ENCODE measurements at regions not wholly inside any gene's neighbourhood (a gene's known extent, or its start where the extent isn't known, plus 50 kb on each side); places are given as distances from the start of the nearest gene placed in this dataset.
A peak's percentile ranks its signal among the peaks of the same experiment; 100 is the strongest.

DNA sequence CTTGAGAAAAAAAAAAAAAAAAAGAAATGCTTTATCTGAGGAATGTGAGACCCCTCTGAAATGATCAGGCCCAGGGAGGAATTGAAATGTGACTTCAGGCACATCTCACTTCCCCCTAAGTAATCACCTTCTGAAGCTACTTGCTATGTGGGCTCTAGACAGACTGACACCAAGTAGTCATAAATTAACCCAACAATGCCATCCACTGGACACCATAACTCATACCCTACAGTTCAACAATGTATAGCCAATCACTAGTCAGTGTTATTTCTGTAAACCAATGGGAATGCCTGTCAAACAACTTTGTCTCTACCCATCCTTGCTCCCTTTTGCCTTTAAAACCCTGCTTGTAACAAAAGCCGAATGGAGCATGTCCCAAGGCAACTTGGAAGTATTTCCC, 182.7 kb upstream of the TMPO start:
- ChIA-PET CTCF (interaction anchor here (0.6 to 4.1 kb wide), 15 partner anchors 8 to 1753 kb away, joined by 3 to 16 read pairs (median 4); no protein-coding TSS in a partner anchor), POLR2A (interaction anchor here (0.6 to 1.5 kb wide), 4 partner anchors 14 to 98 kb away, joined by 3 to 5 read pairs (median 4); no protein-coding TSS in a partner anchor), SMC1A (ENCODE audit: uncharacterized antibody, unreplicated experiment) (interaction anchor here (0.8 to 9.4 kb wide), 18 partner anchors 13 to 790 kb away, joined by 3 to 80 read pairs (median 4); no protein-coding TSS in a partner anchor), RAD21 (ENCODE audit: unreplicated experiment) (interaction anchor here (0.6 to 5.1 kb wide), 21 partner anchors 19 to 1344 kb away, joined by 3 to 35 read pairs (median 4); no protein-coding TSS in a partner anchor)
- H3K4me2 ChIP-seq (ENCODE audit: control insufficient read depth, insufficient read depth), result no peak overlapping the region
- H3K4me1 ChIP-seq (ENCODE audit: control insufficient read depth, insufficient read depth, low read length), result no peaks in the 10 kb centered on the region
- no peaks in the 10 kb centered on the region; the same call in 2 of the 3 replicates for H3K9me3 ChIP-seq (replicated peaks; ENCODE audit: control insufficient read depth, insufficient read depth, low read length)
- no peak overlapping the region for H3K4me3 ChIP-seq
- H4K20me1 ChIP-seq (ENCODE audit: control insufficient read depth, insufficient read depth), result no peaks in the 10 kb centered on the region
- in situ Hi-C loops (cut with MboI), result no loop called here
- 7% methylated on average over 1 of the region's 1 CpG for WGBS (ENCODE audit: insufficient coverage, insufficient replicate concordance, low lambda C conversion rate, missing lambda C conversion rate)
- BruUV-seq (replicated peaks), result no TSS peak
- FAIRE-seq (no peak), DNase-seq (ENCODE audit: low read depth, low spot score) (peak; percentile 64), ATAC-seq (peak; percentile 91)
- no peak overlapping the region for H2AFZ ChIP-seq (ENCODE audit: control insufficient read depth, low read depth, low read length)
- H3K9ac ChIP-seq (ENCODE audit: control insufficient read depth, insufficient read depth, low read length), result no peak overlapping the region
- intact Hi-C loops (cut with micrococcal nuclease; ENCODE audit: unreplicated experiment), result loop anchor here (1.0 to 2.0 kb wide), 4 partner anchors 40 to 329 kb away; no protein-coding TSS in a partner anchor
- no peak overlapping the region for H3K27ac ChIP-seq (ENCODE audit: control insufficient read depth, insufficient read depth)
- H3K79me2 ChIP-seq (ENCODE audit: control insufficient read depth, insufficient read depth, low read length), result no peaks in the 10 kb centered on the region
- peaks cover 0 to 3% of the 10 kb centered on the region in 2 experiments; a peak in 1 of 4 replicates for H3K27me3 ChIP-seq (replicated peaks in 1 of 2; ENCODE audit: control insufficient read depth in 2 of 2, insufficient read depth in 2 of 2, low read length in 1 of 2)
- no peaks in the 10 kb centered on the region for H3K36me3 ChIP-seq (ENCODE audit: control insufficient read depth in 2 of 2, insufficient read depth in 2 of 2, low read length in 1 of 2)
- TF ChIP-seq CHD1 (IDR thresholded peaks at IDR 0.05; ENCODE audit: low read depth, low read length) (no peak), TCF3 (IDR thresholded peaks at IDR 0.05; ENCODE audit: borderline replicate concordance, insufficient read depth, low read depth, low read length) (no peak), USF2 (IDR thresholded peaks at IDR 0.05; ENCODE audit: borderline replicate concordance, low read depth, low read length) (no peak), BCL11A (IDR thresholded peaks at IDR 0.05; ENCODE audit: low read depth, low read length) (no peak), PKNOX1 (IDR thresholded peaks at IDR 0.05) (peak; percentile 90), NRF1 (conservative IDR thresholded peaks at IDR 0.05; ENCODE audit: low read depth, low read length) (no peak), ZNF207 (IDR thresholded peaks at IDR 0.05; ENCODE audit: borderline replicate concordance) (no peak), PBX3 (IDR thresholded peaks at IDR 0.05; ENCODE audit: insufficient replicate concordance, low read depth, low read length) (no peak), MYC (IDR thresholded peaks at IDR 0.05; ENCODE audit: insufficient read depth, insufficient read length, insufficient replicate concordance, low read length, severe bottlenecking) (no peak), USF1 (IDR thresholded peaks at IDR 0.05; ENCODE audit: borderline replicate concordance, extremely low read length, insufficient read depth, low read depth, low read length) (no peak)
- TF ChIP-seq, protein P1, sequence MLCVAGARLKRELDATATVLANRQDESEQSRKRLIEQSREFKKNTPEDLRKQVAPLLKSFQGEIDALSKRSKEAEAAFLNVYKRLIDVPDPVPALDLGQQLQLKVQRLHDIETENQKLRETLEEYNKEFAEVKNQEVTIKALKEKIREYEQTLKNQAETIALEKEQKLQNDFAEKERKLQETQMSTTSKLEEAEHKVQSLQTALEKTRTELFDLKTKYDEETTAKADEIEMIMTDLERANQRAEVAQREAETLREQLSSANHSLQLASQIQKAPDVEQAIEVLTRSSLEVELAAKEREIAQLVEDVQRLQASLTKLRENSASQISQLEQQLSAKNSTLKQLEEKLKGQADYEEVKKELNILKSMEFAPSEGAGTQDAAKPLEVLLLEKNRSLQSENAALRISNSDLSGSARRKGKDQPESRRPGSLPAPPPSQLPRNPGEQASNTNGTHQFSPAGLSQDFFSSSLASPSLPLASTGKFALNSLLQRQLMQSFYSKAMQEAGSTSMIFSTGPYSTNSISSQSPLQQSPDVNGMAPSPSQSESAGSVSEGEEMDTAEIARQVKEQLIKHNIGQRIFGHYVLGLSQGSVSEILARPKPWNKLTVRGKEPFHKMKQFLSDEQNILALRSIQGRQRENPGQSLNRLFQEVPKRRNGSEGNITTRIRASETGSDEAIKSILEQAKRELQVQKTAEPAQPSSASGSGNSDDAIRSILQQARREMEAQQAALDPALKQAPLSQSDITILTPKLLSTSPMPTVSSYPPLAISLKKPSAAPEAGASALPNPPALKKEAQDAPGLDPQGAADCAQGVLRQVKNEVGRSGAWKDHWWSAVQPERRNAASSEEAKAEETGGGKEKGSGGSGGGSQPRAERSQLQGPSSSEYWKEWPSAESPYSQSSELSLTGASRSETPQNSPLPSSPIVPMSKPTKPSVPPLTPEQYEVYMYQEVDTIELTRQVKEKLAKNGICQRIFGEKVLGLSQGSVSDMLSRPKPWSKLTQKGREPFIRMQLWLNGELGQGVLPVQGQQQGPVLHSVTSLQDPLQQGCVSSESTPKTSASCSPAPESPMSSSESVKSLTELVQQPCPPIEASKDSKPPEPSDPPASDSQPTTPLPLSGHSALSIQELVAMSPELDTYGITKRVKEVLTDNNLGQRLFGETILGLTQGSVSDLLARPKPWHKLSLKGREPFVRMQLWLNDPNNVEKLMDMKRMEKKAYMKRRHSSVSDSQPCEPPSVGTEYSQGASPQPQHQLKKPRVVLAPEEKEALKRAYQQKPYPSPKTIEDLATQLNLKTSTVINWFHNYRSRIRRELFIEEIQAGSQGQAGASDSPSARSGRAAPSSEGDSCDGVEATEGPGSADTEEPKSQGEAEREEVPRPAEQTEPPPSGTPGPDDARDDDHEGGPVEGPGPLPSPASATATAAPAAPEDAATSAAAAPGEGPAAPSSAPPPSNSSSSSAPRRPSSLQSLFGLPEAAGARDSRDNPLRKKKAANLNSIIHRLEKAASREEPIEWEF (IDR thresholded peaks at IDR 0.05; ENCODE audit: insufficient replicate concordance, low read depth, low read length), result no peak
